ENCODE measurements at regions not wholly inside any gene's neighbourhood (a gene's known extent, or its start where the extent isn't known, plus 50 kb on each side); places are given as distances from the start of the nearest gene placed in this dataset.

- TF ChIP-seq MAX (IDR thresholded peaks at IDR 0.05; ENCODE audit: low read depth, low read length) (no peak), RB1 (IDR thresholded peaks at IDR 0.05; ENCODE audit: borderline replicate concordance) (no peak), CTCF (IDR thresholded peaks at IDR 0.05 in 2 of 3, conservative IDR thresholded peaks at IDR 0.05 in 1 of 3; ENCODE audit: control insufficient read depth in 2 of 3, extremely low read depth in 1 of 3, insufficient read depth in 1 of 3, low read depth in 3 of 3, low read length in 3 of 3) (no peak), CREM (IDR thresholded peaks at IDR 0.05; ENCODE audit: low read depth) (no peak), SMC3 (IDR thresholded peaks at IDR 0.05; ENCODE audit: borderline replicate concordance, low read length) (no peak), EZH2 (IDR thresholded peaks at IDR 0.05; ENCODE audit: borderline replicate concordance, control insufficient read depth, low read depth, low read length) (no peak), NFYB (IDR thresholded peaks at IDR 0.05; ENCODE audit: insufficient read depth, low read depth, low read length) (no peak)
Measured at GRCh38 chr5:8710426-8710930, 835.4 kb downstream of the SEMA5A start.

Data from GM12878 (cell line).